ENCODE measurements at regions not wholly inside any gene's neighbourhood (a gene's known extent, or its start where the extent isn't known, plus 50 kb on each side); places are given as distances from the start of the nearest gene placed in this dataset.

- Histone ChIP-seq H2AFZ (ENCODE audit: low read depth, low read length) (no peak overlapping the region), H3K27me3 (ENCODE audit: control insufficient read depth in 2 of 2, insufficient read depth in 2 of 2, low read length in 2 of 2) (no peaks in the 10 kb centered on the region), H4K20me1 (replicated peaks; ENCODE audit: control insufficient read depth, extremely low read depth, insufficient read depth, low read length) (no peaks in the 10 kb centered on the region), H3K79me2 (ENCODE audit: control insufficient read depth, insufficient read depth, low read length) (no peaks in the 10 kb centered on the region), H3K4me2 (ENCODE audit: insufficient read depth, low read length) (no peak overlapping the region), H3K27ac (ENCODE audit: insufficient read depth, low read depth, low read length) (no peak overlapping the region), H3K4me3 (replicated peaks in 1 of 3; ENCODE audit: insufficient read depth in 1 of 3, low read depth in 1 of 3, low read length in 3 of 3) (no peak overlapping the region), H3K4me1 (ENCODE audit: control insufficient read depth, extremely low read depth, insufficient read depth, low read length) (peaks cover 35% of the 10 kb centered on the region), H3K9ac (replicated peaks; ENCODE audit: extremely low read depth, insufficient read depth, low read length) (no peak overlapping the region), H3K36me3 (ENCODE audit: control insufficient read depth in 2 of 2, extremely low read depth in 1 of 2, insufficient read depth in 2 of 2, low read length in 2 of 2) (no peaks in the 10 kb centered on the region), H3K9me1 (replicated peaks; ENCODE audit: control insufficient read depth, extremely low read depth, insufficient read depth, low read length) (no peaks in the 10 kb centered on the region), H3K9me3 (replicated peaks; ENCODE audit: control insufficient read depth, insufficient read depth, low read length) (no peaks in the 10 kb centered on the region)
- intact Hi-C loops (cut with micrococcal nuclease) (no loop called here), dilution Hi-C loops (cut with MboI; ENCODE audit: extremely low pct_ligation_motif_present, low sequenced_read_pairs) (no loop called here)
- FAIRE-seq (no peak), DNase-seq (ENCODE audit: low read depth, low spot score) (no peak)
- POLR2A ChIA-PET, result no interaction called here
- TF ChIP-seq CTCF (IDR thresholded peaks at IDR 0.05; ENCODE audit: extremely low read depth in 1 of 2, insufficient read depth in 1 of 2, low read depth in 1 of 2, low read length in 2 of 2) (no peak), MYC (IDR thresholded peaks at IDR 0.05; ENCODE audit: low read depth, low read length) (no peak), POLR2A (IDR thresholded peaks at IDR 0.05; ENCODE audit: low read depth, low read length) (no peak), GATA2 (IDR thresholded peaks at IDR 0.05; ENCODE audit: insufficient read depth, insufficient read length, low read depth, low read length) (no peak), MAX (IDR thresholded peaks at IDR 0.05; ENCODE audit: insufficient read depth, insufficient read length) (no peak), EZH2 (IDR thresholded peaks at IDR 0.05; ENCODE audit: borderline replicate concordance, low read depth, low read length, severe bottlenecking) (no peak), POLR2AphosphoS5 (IDR thresholded peaks at IDR 0.05; ENCODE audit: insufficient read depth, low read depth, low read length) (no peak), FOS (IDR thresholded peaks at IDR 0.05; ENCODE audit: borderline replicate concordance, insufficient read depth, low read length) (no peak), JUN (IDR thresholded peaks at IDR 0.05; ENCODE audit: borderline replicate concordance, insufficient read depth, insufficient read length, low read depth) (no peak)
- no TSS peak for BruUV-seq (replicated peaks)
- CTCF ChIA-PET, result interaction anchor here (0.8 to 9.7 kb wide), 5 partner anchors 16 to 472 kb away, joined by 3 to 38 read pairs (median 12); partner anchors contain the start of genes CD93 and THBD
These were observed 77.4 kb upstream of the CD93 start for GRCh38 chr20:23163562-23163961.

Measured in endothelial cell of umbilical vein (primary cell).